ENCODE measurements at regions not wholly inside any gene's neighbourhood (a gene's known extent, or its start where the extent isn't known, plus 50 kb on each side); places are given as distances from the start of the nearest gene placed in this dataset.

DNA sequence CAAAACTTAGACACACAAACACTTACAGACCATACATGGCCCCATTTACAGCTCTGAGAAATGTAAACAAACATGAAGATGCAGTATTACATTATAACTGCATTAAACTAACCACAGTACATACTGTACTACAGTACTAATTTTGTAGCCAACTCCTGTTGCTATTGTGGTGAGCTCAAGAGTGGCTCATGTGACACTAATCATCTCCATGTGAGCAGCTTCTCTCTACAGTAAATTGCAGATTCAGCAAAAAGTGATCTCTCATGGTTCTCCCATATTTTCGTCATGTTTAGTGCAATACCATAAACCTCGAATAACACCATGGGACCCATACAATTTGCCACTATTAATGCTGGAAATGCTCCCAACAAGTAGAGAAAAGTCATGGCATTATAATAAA is 860.4 kb downstream of the EPHA7 start:
- no peak for DNase-seq (ENCODE audit: low read depth in 4 of 4, low spot score in 2 of 4)

DNA sequence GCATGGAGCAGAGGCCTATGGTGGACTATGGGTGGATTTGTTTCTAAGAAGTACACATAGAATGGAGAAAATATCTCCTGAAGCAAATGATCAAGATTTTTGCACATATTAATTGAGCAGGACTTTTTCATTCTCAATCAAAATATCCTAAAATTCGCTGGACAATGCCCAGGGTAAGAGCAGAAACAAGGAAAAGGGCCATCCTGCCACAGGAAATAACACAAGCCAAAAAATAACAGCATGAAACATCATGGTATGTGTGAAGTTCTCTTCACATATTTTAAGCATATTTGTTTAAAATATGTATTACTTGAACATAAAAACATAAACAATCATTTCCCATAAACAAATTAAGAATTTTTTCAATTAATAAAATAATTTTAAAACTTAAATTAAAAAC is 868.9 kb downstream of the EPHA7 start:
- DNase-seq (ENCODE audit: low read depth in 4 of 4, low spot score in 2 of 4): no peak

DNA sequence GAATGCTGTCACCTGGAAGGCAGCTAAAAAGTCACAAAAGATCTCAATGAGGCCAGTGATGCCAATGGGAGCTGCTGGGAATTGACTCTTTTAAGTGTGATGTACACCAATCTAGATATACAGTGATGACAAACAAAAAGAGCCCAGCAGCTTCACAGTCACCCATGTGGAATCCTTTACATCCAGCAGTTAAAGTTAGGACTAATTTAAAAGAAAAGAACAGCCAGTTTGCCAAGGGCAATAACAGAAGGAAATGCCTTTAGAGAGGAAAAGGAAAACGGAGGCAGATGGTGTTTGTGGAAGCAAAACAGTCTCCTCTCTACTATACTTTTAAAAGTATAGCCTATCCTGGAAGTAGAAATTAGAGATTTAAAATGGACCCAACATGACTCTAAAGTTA is 873.5 kb downstream of the EPHA7 start:
- no peak for DNase-seq (ENCODE audit: low read depth in 4 of 4, low spot score in 2 of 4)

DNA sequence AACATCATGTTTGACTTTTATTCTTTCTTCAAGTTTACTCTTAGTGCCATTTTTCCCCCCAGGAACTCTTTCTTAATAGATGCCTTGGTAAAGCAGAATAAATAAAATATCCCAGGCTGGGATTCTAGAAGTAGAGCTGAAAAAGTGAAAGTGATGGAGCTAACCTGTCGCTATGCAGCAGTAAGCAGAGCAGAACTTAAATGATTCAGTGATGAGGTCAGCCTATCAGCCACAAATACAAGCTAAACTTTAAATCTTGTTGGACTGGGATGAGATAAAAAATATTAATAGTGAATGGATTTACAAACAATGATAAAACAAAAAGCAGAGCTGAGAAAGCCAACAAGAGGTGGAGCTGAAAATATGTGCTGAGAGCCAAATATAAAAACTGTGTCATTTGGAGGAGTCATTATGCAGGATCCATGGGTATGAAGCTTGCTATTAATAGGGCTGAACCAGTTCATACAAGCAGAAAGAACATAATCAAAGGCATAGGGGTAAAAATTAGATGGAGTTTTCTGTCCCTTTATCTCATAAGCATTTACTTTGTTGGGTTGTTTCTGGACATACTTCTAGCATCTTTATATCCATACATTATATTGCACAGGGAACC is 877.8 kb downstream of the EPHA7 start:
- no peak for DNase-seq (ENCODE audit: low read depth in 4 of 4, low spot score in 2 of 4)

DNA sequence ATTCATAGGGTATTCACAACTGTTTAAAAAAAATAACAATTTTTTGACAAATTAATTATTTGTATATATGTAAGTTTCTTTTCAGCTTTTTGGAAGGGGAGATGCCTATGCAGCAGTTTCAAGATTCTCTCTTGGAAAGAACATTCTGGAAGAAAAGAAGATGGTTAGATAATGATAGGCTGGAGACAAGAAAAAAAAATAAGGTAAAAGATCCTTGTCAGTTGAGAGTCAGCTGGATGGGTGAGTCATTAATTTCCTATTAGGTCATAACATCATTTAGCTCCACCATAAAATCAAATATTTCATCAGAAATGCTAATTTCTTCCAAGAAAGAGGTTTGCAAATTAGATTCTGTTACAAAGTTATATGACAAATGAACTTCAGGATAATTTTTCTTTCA is 880.4 kb downstream of the EPHA7 start:
- no peak for DNase-seq (ENCODE audit: low read depth in 4 of 4, low spot score in 2 of 4)

DNA sequence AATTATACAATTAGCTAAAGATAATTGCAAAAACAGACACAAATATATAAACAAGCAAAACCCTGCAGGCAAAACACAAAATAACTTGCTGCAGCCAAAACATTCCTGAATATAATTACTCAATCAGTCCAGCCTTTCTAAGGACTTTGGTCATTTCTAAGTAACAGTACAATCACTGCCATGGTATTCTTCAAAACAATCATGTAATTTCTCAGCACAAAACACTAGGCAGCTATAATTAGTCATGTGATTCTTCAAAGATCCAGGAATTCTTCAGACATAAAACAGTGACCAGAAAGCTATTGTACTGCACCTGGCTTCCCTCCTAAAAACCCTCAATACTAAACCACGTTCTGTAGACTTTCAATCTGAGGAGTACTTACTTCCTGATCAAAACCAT is 881.1 kb downstream of the EPHA7 start:
- no peak for DNase-seq (ENCODE audit: low read depth in 4 of 4, low spot score in 2 of 4)

DNA sequence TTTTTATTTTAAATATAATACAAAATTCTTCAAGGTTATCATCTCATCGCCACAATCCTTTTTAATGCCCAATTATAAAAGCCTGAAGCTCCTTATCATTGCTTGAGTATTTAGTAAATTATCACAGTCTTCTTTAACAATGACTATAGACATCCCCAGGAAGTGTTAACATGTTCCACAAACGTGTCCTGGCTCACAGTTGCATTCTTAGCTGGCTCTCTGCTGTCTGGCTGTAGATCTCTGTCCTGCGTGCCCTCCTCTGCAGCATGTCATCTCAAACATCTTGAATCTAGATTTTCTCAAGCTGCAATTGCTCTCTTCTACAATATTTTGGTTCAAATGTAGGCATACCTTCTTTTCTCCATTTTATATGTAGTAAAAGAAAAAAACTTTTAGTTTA is 885.2 kb downstream of the EPHA7 start:
- DNase-seq (ENCODE audit: low read depth in 4 of 4, low spot score in 2 of 4): no peak

DNA sequence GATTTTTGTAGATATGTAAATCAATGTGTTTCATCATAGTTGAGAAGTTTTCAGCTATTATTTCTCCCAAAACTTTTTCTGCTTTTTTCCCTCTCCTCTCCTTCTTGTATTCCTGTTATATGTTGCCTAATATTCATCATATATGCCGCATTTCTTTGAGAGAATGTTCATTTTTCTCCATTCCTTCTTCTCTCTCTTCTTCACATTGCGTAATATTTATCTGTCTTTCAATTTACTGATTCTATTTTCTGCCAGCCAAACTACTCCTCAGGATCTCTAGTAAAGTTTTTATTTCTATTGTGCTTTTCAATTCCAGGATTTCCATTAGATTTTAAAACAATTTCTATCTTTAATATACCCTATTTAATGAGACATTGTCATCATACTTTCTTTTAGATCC is 896.8 kb downstream of the EPHA7 start:
- DNase-seq (ENCODE audit: low read depth in 4 of 4, low spot score in 2 of 4): no peak

DNA sequence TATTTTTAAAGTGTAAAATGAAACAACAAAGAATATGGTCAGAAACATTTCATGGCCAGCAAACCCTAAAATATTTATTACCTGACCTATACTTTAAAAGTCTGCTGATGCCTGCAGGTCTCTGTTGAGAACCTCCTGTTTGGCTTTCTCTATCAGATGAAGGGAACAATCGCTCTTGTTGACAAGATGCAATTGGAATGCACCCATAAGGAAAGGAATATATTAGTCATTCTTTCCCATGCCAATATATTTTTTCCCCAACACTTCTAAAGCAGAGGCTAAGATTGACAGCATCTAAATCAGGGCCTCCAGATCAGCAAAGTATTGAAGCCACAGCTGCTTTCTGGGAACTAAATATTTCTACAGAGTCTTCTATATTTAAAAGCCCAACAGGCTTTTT is 897.8 kb downstream of the EPHA7 start:
- DNase-seq (ENCODE audit: low read depth in 4 of 4, low spot score in 2 of 4): no peak

DNA sequence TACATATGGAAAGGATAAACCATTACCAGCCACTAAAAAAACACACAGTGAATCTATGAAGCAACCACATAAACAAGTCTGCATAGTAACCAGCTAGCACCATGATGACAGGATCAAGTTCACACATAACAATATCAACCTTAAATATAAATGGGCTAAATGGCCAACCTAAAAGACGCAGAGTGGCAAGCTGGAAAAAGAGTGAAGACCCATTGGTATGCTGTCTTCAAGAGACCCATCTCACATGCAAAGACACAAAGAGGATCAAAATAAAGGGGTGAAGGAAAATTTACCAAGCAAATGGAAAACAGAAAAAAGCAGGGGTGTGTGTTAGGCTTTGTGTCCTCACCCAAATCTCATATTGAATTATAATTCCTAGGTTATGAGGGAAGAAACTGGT is 909.2 kb downstream of the EPHA7 start:
- no peak for DNase-seq (ENCODE audit: low read depth in 4 of 4, low spot score in 2 of 4)

DNA sequence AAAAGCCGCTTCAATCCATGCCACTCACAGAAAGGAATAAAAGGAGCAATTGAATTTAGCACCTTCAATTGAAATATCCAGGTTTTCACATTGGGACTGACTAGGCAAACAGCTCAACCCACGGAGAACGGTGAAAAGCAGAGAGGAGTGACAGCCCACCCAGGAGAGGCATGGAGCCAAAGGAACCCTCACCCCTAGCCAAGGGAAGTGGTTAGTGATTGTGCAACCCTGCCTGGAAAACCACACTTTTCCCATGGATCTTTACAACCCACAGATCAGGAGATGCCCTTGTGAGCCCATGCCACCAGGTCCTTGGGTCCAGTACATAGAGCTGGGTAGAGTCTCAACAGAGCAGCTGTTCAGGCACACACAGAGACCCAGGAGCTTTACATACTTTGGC is 911.8 kb downstream of the EPHA7 start:
- DNase-seq (ENCODE audit: low read depth in 4 of 4, low spot score in 2 of 4): no peak

DNA sequence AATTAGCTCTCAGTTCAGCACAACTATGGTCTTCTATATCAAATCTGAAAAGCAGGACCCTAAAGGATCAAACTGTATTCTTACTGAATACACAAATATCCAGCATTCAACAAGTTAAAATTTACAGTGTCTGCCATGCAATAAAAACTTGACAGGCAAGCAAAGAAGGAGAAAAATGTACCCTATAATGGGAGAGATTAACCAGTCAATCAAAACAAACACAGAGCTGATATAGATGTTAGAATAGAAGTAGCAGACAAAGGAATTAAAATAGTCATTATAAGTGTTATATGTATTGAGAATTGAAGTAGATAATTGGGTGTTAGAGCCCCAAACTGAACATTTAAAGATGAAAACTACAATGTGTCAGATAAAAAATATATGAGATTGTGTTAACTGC is 914.9 kb downstream of the EPHA7 start:
- DNase-seq (ENCODE audit: low read depth in 4 of 4, low spot score in 2 of 4): no peak

DNA sequence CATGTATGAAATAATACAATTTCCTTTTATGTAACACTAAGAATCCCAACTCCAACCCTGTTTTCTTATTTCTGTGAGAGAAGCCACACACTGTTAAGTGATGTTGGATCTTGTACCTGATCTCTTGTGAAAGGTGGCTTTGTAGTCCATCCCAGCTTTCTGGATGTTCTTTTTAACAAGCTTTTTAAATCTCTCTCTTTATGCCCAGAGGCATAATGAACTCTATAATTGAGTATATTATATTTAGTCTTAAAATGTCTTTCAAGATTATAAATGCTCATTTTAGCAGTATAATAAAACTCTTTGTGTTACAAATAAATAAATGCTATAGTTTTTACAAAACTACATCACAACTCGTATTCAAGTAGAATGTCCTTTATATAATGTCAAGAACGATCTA is 922.1 kb downstream of the EPHA7 start:
- DNase-seq (ENCODE audit: low read depth in 4 of 4, low spot score in 2 of 4): no peak

DNA sequence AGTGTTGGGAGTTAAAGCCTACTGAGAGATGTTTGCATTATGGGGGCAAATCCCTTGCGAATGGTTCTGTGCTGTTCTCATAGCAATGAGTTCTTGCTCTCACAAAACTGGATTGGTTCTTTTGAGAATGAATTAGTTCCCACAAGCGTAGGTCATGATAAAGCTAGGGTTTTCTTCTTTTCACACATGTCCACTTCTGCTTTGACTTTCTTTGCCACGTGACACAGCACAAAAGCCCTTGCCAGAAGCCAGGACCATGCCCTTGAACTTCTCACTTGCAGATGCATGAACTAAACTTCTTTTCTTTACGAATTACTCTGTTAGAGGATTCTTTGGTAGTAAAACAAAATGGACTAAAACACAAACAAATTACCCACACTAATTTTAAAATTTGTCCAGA is 922.8 kb downstream of the EPHA7 start:
- no peak for DNase-seq (ENCODE audit: low read depth in 4 of 4, low spot score in 2 of 4)

DNA sequence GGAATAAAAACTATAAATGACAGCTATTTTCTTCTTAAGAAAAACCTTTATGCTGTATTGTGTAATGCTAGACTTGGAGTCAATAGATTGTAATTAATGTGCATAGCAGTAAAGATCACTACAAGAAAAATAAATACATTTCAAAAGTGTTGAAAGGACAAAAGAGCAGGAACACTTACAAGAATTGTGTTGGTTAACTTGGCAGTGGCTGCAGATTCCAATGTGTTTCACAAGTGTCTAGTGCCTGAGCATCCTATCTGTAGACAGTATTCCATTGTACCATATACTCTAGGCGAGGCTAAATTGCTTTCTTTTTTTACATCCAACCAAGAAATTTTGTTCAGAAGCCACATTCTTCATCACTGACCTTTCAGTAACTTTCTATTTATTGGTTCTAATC is 924.1 kb downstream of the EPHA7 start:
- no peak for DNase-seq (ENCODE audit: low read depth in 4 of 4, low spot score in 2 of 4)

DNA sequence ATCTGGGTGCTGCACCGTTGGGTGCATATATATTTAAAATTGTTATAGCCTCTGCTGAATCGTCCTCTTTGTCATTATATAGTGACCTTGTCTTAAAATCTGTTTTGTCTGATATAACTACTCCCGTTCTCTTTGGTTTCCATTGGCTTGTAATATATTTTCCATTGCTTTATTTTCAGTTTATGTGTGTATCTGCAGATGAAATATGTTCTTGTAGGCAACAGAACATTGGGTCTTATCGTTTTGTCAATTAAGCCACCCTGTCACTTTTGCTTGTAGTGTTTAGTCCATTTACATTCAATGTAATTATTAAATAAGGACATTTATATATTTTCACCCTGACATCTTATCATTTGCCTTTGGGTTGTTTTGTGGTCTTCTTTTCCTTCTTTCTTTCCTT is 933.9 kb downstream of the EPHA7 start:
- DNase-seq (ENCODE audit: low read depth in 4 of 4, low spot score in 2 of 4): no peak

DNA sequence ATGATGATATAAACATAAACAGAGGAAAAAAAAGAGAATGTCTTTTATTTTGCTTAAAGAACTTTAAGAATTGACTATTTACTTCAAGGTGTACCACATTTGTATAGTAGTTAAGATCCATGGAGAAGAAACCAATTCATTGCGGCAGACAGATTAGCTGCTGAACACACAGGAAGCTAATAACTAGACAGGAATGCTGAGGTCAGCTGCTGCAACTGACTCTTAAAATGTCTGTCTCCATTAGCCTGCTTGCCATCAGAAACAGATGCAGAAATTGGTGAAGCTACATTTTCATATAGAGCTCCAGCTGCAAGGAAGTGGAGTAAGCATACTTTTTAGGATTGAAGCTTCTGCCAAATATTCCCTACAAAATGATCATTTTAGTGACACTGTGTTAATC is 939.5 kb downstream of the EPHA7 start:
- DNase-seq (ENCODE audit: low read depth in 4 of 4, low spot score in 2 of 4): no peak

DNA sequence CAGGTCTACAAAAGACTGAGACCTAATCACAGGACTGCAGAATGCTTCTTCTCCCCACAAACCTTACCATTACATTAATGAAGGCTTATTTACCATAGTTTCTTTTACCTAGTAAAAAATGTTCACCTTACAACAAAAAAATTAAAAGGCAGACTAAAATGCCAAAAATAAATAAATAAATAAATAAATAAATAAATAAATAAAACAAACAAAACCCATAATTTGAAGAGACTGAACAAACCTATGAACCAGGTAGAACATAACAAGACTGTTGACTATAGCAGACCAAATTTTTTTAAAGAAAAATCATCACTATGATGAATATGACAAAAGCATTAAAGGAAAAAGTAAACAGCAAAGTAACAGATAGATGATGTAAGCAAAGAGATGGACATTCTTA is 946.3 kb downstream of the EPHA7 start:
- no peak for DNase-seq (ENCODE audit: low read depth in 4 of 4, low spot score in 2 of 4)

DNA sequence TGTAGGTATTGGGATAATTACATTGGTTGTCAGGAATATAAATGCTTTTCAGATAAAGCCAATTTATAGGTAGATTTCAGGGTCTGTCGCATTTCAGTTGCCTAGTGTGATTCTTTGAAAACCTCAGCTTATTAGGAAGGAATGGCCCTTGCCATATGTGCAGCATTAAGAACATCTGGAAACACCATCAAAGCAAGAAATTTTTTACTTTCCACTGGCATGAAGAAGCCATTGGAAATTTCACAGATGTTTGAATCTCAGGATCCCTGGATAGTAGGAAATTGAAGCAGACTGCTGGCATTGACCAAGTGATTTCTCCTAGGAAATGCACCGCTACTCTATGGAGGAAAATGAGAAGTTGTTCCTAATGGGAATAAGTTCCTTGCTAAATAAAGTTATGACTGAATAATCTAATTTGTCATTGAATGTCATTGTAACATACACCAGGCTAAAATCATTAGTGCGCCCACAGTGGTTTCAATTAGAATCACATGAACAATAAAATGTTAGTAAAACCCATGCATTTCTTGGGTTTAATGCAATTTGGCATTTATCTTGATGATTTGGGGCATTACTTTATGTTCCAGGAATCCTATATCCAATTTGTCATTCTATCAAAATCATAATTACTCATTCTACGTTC is 950.1 kb downstream of the EPHA7 start:
- DNase-seq (ENCODE audit: low read depth in 4 of 4, low spot score in 2 of 4): no peak

DNA sequence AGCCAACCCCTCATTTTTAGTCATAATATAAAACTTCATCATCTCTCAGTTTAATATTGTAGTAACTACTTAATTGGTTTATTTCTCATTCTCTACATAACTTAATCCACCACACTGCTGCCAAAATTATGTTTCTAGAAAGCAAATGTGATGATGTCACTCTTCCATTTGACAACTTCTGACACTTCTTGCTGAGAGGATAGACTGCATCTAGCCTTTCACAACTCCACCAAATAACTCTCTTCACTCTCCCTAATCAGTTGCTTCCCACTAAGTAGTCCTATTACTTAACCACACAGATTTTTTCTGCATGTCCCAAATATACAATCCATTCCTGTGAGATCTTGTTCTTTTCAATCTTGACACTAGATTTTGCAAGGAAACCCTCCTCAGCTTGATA is 951.3 kb downstream of the EPHA7 start:
- no peak for DNase-seq (ENCODE audit: low read depth in 4 of 4, low spot score in 2 of 4)

DNA sequence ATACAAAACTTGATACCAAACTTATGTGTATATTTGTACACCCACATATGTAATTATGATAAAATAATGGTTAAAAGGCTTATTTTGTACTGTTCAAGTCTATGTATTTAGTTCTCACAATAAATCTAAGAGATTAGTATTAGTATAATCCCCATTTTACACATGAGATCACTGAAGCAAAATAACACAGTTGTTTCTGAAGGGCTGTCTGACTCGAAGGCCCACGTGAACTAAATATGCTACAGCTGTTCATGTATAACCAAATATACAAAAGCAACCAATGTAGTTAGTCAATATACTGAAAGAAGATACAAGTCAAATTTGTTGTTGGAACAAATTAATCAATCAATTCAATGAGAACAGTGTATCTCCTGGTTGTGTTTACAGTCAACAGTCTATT is 959.2 kb downstream of the EPHA7 start:
- no peak for DNase-seq (ENCODE audit: low read depth in 4 of 4, low spot score in 2 of 4)

DNA sequence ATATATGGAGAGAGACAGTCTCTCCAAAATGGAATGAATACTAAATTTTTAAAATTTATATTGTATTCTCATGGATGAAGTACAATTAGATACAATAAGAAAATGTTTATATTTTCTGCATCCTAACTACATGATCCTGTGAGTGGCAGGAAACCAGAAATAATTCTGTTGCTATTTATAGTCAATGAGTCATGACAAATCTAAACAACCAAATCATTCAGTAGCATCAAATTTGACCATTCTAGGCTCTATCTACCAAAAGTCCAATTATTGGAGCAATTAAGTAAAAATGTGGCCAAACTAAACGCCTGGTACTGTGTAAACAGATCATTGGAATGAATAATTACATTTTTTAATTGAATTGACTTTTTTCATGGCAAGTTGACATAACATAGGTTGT is 959.8 kb downstream of the EPHA7 start:
- DNase-seq (ENCODE audit: low read depth in 4 of 4, low spot score in 2 of 4): no peak

DNA sequence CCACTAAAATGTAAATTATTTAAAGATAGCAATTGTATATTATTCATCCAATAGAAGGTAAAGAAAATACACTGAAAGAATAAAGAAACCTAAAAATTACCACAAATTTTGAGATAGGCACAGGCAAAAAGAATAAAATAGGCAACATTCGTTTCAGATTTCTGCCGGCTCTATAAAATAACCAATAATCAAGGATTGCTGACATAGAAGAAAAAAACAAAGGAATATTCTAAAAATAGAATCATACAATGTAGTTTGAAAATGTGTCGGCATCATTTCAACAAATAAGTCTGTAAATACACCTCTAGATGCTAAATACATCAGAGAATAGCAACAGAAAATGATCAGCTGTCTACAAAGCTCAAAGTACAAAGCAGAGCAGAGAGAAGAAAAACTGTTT is 973.3 kb downstream of the EPHA7 start:
- no peak for DNase-seq (ENCODE audit: low read depth in 4 of 4, low spot score in 2 of 4)
